ENCODE measurements at regions not wholly inside any gene's neighbourhood (a gene's known extent, or its start where the extent isn't known, plus 50 kb on each side); places are given as distances from the start of the nearest gene placed in this dataset.

DNA sequence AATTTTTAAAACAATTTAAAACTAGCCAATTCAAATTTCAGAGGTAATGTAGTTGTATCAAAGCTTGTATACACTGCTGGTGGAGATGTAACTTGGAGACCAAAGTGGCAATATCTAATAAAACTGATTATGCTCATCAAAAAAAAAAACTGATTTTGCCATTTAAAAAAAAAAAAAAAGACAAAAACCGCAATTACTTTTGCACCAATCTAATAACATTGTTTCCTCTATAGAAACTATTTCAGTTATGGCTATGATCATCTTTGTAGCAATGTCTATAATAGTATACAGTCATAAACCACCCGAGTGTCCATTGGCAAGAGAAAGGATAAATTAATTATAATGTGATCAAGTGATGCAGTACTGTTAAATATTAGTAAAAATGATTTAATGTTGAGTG is 149.3 kb upstream of the SEMA6D start:
- TF ChIP-seq, protein P1, sequence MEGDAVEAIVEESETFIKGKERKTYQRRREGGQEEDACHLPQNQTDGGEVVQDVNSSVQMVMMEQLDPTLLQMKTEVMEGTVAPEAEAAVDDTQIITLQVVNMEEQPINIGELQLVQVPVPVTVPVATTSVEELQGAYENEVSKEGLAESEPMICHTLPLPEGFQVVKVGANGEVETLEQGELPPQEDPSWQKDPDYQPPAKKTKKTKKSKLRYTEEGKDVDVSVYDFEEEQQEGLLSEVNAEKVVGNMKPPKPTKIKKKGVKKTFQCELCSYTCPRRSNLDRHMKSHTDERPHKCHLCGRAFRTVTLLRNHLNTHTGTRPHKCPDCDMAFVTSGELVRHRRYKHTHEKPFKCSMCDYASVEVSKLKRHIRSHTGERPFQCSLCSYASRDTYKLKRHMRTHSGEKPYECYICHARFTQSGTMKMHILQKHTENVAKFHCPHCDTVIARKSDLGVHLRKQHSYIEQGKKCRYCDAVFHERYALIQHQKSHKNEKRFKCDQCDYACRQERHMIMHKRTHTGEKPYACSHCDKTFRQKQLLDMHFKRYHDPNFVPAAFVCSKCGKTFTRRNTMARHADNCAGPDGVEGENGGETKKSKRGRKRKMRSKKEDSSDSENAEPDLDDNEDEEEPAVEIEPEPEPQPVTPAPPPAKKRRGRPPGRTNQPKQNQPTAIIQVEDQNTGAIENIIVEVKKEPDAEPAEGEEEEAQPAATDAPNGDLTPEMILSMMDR (IDR thresholded peaks at IDR 0.05; ENCODE audit: low read depth, low read length): no peak
- no peak overlapping the region for H3K4me3 ChIP-seq (ENCODE audit: low read depth, low read length)

DNA sequence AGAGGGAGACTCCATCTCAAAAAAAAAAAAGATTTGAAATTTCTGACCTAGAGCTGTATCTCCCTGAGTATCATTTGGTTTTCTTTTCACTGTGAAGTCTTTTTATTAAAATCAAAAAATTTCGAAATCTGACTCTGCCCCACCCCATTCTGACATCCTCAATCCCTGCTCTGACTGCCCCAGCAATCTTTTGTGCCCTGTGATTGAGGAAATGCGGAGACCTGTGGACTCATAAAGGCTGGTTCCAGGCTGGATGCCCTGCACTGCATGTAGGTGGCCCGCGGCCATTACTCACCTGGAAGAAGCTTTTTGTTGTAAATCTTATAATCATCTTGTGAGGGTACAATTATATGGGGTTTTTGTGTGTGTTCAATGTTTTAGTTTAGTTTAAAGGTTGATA is 147.3 kb upstream of the SEMA6D start:
- no peak overlapping the region for H3K4me3 ChIP-seq (ENCODE audit: low read depth, low read length)
- TF ChIP-seq, protein P1 (IDR thresholded peaks at IDR 0.05; ENCODE audit: low read depth, low read length): no peak

DNA sequence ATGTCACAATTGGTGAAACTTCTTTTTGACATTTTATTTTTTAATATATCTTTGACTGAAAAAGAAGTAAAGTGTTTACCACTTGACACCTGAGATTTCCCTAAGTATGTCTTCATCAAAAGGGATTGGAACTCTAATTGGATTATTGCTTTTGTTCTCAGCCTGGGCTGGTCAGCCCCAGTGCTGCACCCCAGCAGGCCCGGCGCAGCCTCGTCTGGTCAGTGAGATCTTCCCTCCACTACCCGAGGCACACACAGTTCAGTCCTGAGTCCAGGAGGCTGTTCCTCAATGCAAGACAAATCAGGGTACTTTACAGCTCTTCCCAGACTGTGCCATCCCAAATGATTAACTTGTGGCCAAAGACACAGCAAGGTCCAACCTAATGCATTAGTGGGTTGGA is 146.9 kb upstream of the SEMA6D start:
- H3K4me3 ChIP-seq (ENCODE audit: low read depth, low read length): no peak overlapping the region
- TF ChIP-seq, protein P1 (IDR thresholded peaks at IDR 0.05; ENCODE audit: low read depth, low read length): no peak

DNA sequence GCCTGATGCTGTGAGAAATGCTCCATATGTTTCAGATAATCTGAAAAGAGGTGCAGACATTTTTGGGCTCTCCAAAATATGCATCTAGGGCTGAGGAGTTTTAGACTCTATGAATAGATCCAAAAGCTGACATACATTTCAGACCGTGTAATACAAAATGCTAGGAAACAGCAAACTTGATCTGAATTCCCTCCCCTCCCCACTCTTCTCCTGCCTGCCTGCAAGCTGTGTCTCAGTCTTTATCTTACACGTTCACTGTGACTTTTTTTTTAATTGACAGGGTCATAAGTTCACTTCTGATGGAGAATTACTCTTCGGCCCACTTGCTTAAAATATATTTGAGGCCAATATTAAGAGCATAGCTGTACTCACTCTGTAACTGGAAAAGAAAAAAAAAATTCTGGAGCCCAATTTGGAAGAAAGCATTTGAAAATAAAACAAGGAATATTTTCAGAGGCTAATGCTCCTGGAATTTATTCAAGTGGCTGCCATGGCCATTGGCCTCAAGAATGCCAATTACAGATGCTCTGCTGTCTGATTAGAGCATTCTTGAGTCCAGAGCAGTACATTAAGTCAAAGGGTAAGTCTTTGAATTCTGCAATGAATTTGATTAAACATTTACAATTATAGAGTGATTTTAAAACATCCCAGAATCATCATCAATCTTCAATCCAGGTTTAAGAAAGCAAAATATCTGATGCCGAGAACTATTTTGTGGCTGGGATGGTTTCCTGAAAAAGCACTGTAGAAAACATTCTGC is 146.2 kb upstream of the SEMA6D start:
- TF ChIP-seq, protein P1 (IDR thresholded peaks at IDR 0.05; ENCODE audit: low read depth, low read length): no peak
- no peak overlapping the region for H3K4me3 ChIP-seq (ENCODE audit: low read depth, low read length)

DNA sequence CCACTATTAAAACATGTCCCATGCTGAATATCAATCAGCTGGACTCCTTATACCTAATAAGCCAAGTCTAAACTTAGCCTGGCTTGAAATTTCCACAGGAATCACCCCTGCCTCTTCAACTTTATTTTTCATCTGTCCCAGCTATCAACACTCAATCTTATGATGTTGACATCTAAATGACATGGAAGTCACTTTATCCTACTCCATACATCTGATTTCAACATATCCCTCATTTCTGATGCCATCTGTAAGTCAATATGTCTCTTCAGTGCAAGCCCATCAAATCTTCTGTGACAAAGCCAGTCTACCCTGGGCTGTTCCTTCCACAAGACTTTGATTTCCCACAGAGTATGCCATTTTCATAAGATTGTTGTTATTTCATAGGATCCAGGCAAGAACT is 143.6 kb upstream of the SEMA6D start:
- no peak overlapping the region for H3K4me3 ChIP-seq (ENCODE audit: low read depth, low read length)
- TF ChIP-seq, protein P1 (IDR thresholded peaks at IDR 0.05; ENCODE audit: low read depth, low read length): no peak

DNA sequence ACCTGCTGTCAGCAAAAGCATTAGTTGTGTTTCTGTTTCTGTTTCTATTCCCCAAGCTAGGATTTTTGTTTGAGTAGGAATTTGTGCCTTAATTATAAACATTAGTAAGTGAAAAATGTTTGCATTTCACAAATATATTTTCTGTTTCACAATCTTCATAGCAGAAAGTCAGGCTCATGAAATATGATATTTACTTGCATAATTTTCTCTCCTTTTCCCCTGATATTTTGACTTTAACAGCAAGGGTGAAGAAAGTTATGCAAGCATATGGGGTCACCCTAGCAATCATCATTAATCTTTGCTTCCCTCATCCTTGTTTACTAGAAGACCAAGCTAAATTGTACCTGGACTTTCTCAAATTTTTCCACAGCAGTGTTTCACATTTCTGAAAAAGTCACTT is 140.3 kb upstream of the SEMA6D start:
- TF ChIP-seq, protein P1 (IDR thresholded peaks at IDR 0.05; ENCODE audit: low read depth, low read length): no peak
- no peak overlapping the region for H3K4me3 ChIP-seq (ENCODE audit: low read depth, low read length)

DNA sequence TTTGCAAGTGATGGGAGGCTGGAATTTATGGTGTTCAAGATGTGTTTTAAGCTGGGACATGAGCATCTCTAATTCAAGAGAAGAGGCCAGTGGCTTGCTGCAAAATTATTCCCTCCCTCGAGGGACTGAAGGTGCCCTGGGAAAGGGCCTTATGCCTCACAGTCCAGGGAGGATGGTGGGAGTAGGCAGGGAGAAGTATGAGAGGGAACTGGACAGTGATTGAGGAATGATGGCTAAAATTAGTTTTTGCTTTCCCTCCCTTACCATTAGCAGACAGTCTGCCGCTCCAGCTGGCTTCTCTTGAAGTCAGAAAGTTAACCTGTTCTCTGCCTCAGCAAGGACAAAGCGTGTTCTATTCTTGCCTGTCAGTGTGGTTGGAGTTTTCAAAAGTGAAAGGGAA is 139.8 kb upstream of the SEMA6D start:
- H3K4me3 ChIP-seq (ENCODE audit: low read depth, low read length): no peak overlapping the region
- TF ChIP-seq, protein P1 (IDR thresholded peaks at IDR 0.05; ENCODE audit: low read depth, low read length): no peak

Data from WI38 (cell line).